ENCODE measurements at regions not wholly inside any gene's neighbourhood (a gene's known extent, or its start where the extent isn't known, plus 50 kb on each side); places are given as distances from the start of the nearest gene placed in this dataset.

DNA sequence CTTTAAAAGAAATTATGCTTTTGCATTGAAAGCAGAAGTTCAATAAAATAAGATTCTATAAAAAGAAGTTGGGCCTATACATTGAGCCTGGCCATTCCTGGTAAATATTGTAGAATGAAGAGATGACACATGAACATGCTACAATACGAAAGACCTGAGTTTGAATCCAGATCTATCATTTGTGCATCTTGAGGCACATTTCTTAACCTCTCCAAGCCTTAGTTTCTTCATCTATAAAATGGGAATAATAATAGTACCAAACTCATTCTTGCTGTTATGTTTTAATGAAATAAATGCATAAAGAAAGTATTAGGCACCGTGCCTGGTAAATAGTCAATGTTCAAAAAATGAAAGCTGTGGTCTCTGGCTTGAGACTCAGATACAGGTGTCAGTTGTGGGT is 76.9 kb upstream of the PHACTR2 start:
- no peak for TF ChIP-seq EZH2 (IDR thresholded peaks at IDR 0.05; ENCODE audit: low read length)
- TF ChIP-seq, protein P1, sequence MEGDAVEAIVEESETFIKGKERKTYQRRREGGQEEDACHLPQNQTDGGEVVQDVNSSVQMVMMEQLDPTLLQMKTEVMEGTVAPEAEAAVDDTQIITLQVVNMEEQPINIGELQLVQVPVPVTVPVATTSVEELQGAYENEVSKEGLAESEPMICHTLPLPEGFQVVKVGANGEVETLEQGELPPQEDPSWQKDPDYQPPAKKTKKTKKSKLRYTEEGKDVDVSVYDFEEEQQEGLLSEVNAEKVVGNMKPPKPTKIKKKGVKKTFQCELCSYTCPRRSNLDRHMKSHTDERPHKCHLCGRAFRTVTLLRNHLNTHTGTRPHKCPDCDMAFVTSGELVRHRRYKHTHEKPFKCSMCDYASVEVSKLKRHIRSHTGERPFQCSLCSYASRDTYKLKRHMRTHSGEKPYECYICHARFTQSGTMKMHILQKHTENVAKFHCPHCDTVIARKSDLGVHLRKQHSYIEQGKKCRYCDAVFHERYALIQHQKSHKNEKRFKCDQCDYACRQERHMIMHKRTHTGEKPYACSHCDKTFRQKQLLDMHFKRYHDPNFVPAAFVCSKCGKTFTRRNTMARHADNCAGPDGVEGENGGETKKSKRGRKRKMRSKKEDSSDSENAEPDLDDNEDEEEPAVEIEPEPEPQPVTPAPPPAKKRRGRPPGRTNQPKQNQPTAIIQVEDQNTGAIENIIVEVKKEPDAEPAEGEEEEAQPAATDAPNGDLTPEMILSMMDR (optimal IDR thresholded peaks at IDR 0.05 in 1 of 3, IDR thresholded peaks at IDR 0.05 in 1 of 3, conservative IDR thresholded peaks at IDR 0.05 in 1 of 3; ENCODE audit: extremely low read depth in 1 of 3, insufficient read depth in 2 of 3, low read length in 3 of 3), result no peak

Measured in keratinocyte (primary cell).